ENCODE measurements at regions not wholly inside any gene's neighbourhood (a gene's known extent, or its start where the extent isn't known, plus 50 kb on each side); places are given as distances from the start of the nearest gene placed in this dataset.

DNA sequence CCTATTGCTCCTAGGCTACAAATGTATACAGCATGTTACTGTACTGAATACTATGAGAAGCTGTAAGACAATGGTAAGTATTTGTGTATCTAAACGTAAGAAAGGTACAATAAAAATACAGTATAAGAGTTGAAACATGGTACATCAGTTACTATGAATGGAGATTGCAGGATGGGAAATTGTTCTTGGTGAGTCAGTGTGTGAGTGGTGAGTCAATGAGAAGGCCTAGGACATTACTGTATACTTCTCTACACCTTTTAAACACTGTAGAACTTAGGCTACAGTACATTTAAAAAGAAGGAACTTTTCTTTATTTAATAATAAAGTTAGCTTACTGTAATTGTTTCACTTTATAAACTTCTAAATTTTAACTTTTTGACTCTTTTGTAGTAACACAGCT, 2603.2 kb downstream of the PCDH7 start:
- DNase-seq: no peak

DNA sequence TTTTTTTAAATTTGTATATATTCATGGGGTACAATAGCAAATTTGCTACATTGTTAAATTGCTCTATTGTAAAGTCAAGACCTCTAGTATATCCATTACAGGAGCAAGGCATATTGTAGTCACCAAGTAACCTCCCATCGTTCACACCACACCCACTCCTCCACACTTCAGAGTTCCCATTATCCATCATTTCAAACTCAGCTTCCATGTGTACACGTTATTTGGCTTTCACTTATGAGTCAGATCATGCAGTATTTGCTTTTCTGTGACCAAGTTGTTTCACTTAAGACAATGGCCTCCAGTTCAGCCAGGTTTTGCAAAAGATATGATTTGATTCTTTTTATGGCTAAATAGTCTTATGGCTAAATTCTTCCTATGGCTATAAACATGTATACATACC, 2614.2 kb downstream of the PCDH7 start:
- no peak for DNase-seq

DNA sequence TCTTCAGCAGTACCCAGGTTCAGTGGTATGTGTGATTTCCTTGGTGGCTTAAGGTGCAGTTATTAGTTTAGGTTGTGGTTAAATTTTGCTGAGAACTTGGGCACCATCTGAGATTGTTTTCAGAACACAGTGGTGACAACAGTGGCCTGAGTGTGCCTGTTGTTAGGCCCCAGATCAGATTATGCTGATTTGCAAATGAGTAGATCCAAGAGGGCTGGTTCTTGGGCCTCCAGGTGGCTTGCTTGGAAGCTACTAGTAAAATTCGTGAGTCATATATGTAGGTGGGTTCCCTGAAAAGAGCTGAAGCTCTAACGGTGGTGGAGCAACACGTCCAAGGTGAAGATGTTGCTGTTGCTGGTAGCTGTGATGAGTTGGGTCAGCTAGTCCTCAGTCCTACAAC, 2619.6 kb downstream of the PCDH7 start:
- DNase-seq: no peak

DNA sequence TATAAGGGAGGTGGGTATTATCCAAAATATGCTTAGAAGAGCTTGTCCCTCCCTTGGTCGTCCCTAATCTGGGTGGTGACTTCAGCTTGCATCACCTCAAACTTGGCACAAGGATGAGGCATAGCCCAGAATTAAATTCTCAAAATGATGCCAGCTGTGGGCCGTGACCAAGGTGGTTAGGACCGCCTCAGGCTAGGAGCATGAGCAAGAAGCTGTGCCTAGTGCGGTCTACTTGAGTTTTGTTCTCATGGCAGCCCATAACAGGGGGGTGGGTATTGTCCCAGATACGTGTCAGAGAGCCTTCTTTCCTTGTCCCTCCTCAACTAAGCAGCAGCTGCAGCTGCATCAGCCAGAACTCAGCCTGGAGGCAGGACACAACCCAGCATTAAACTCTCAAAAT, 2620.0 kb downstream of the PCDH7 start:
- no peak for DNase-seq

DNA sequence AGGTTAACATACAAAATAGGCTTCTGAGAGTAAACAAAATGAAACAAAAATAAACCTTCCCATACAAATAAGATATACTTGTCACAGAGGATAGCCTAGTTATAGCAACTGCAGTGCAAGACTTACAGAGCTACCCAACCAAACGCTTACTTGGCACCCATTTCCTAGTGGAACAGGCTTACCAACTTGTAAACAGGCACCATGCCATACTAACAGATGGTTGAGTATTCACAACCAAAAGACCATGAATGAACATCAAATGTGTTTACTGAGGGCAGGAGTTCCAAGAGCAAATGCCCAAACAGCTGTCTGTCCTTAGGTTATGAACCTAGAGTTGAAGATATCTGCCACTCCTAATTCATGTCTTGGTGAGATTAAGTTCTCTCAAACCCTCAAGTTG, 2629.2 kb downstream of the PCDH7 start:
- peak; percentile 20 for DNase-seq

DNA sequence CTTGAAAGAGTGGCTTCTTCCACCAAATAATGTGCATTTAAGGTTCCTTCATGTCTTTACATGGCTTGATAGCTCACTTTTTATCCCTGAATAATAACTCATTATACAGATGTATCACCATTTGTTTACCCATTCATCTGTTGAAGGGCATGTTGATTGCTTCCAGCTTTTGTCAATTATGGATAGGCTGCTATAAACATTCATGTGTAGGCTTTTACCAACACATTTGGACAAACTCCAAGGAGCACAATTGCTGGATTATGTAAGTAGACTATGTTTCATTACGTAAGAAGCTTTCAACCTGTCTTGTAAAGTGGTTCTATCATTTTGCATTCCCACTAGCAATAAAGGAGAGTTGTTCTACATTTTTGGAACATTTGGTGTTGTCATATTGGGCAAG, 2637.0 kb downstream of the PCDH7 start:
- DNase-seq: no peak

DNA sequence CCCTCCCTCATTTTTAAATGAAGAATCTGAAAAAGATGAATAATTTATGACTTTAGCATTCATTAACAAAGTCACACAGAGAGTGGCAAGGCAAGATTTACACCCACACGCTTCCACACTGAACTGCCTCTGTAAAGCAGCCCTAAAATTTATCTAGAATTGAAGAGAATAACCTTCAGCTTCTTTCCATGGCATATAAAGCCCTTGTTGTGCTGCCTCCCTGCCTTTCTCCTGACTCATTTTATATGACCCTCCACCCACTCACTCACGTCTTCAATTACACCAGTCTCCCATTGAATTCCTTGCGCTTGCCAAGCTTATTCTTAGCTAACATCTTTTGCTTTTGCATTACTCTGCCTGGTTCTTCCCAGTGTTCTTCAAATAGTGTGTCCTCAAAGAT, 2649.3 kb downstream of the PCDH7 start:
- DNase-seq: no peak

DNA sequence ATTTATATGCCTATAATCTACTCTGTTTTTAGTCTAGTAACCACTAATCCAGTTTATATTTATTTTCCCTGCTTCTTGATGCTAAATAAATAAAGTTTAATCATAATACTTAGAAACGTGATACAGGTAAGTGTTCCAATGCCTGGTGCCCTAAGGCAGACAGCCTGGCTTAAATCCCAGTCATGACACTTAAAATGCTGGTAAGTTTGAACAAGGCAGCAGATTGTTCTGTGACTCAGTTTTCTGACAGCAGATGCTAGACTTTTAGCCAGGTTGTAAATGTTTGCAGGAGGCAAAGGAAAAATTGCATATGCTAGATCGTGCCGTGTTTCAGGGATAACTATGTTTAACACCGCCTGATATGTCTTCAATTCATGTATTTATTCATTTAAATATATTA, 2661.6 kb downstream of the PCDH7 start:
- no peak for DNase-seq

DNA sequence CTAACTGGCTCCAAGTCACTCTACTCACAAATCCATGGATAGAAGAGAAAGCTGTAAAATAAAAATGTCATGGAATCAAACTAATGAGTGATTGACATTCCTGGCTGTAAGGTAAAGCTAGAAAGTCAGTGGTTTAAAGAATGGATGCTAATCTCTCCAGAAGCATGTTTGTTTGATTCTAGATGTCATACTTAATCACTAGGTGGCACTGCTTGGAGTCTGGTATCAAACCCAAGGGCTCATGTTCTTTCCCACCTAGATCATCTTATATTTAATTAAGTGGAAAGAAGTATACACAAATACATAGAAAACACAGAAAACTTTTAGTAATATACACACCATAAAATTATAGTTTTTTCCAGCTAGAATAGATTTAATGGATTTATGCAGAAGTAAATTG, 2666.6 kb downstream of the PCDH7 start:
- no peak for DNase-seq

DNA sequence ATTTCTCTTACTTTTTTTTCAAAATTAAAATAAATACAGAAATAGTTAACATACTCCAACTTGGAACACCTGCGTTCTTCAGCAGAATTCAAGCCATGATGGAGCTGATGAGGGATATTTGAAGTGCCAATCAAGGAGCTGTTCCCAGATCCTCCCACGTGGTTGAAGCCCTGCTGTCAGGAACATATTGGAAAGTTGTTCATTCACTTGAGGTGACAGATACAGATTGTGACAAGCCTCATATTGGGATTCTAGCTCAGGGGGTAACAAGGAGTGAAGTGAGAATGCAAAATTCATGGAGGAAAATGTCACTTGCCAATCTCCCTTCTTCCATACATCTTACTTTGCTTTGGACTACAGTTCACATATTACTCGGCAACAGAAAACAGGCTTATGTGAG, 2670.8 kb downstream of the PCDH7 start:
- no peak for DNase-seq

DNA sequence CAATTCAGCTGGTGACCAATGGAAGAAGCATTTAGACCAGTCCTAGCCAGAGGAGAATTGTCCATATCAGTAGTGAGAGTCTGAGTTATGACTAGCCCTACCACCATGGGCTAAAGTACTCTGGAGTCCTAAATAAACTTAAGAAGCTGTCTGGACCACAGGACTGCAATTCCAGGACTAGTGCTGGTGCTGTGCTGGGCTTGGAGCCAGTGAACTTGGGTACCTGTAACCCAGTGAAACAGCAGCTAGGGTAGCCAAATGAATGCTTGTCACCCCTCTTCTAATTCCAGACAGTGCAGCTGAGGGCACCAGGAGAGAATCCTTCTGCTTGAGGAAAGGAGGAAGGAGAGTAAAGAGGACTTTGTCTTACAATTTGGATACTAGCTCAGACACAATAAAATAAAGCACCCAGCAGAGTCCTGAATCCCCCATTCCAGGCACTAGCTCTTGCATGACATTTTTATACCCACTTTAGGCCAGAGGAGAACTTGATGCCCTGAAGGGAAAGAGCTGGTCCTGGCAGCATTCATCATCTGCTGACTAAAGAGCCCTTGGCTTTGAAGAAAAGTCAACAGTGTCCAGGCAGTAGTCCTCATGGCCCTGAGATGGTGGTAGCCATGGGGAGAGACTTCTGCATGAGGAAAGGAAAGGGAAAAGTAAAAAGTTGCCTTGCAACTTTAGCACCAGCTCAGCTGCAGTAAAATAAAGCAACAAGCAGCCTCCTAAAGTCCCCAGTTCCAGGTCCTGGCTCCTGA, 2675.7 kb downstream of the PCDH7 start:
- DNase-seq: no peak

DNA sequence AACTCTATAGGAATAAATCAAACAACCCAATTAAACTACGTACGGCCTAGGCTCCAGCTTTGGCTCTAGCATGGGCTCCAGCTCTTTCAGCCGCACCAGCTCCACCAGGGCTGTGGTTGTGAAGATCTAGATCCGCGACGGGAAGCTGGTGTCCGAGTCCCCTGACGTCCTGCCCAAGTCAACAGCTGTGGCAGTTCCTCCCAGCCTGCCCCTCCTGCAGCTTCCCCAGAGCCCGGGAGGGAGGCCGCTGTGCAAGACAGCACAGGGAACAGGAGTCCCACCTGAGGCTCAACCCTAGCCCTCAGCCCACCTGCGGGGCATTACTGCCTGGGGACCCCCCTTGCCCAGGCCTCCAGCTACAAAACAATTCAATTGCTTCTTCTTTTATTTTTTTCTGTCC, 2680.3 kb downstream of the PCDH7 start:
- no peak for DNase-seq

DNA sequence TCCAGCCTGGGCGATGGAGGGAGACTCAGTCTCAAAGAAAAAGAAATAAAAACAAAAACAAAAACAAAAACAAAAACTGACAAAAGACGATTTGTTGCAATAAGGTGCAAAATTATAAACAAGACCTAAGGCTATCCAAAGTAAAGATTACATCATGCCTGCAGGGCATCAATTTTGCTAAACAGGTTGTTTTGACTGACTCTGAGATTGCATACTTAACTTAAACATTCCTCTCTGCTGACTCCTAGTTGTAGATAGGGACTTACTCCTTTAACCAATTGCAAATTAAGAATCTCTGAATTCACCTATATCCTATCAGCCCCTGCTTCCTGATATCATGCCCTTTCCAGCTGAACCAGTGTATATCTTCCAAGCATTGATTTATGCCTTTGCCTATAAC, 2687.3 kb downstream of the PCDH7 start:
- DNase-seq: no peak

DNA sequence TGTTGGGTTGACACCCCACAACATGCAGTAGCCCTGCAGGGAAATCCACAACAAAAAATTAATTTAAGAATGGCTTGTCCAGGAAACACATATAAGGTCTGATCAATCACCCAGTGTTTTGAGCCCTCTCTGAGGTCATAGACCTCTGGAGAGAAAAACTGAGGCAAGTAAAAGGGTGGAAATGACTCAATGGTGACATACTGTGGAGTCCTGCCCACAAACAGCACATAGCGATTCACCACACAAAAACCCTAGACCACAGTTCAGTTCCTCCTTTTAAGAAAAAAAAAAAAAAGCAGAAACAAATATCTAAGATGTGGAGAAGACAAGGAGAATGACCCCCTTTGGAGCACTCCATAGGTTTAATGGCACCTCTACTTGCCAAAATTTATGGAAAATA, 2691.0 kb downstream of the PCDH7 start:
- DNase-seq: no peak

DNA sequence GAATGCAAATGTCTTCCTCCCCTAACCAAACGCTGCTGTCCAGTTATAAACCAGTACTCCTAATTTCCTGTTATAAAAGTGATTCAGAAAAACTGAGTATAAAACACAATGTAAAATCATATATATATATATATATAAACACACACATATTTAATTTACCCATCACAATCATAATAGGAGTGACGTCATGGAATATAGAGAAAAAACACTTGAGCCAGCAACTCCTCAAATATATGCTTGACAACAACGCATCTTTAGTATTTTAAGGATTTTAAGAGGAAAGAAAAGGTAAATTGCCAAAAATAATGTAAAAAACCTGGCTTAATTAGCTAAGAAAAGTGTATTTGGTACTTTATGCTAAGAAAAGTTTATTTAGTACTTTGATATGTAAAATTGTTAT, 2701.7 kb downstream of the PCDH7 start:
- DNase-seq: no peak

DNA sequence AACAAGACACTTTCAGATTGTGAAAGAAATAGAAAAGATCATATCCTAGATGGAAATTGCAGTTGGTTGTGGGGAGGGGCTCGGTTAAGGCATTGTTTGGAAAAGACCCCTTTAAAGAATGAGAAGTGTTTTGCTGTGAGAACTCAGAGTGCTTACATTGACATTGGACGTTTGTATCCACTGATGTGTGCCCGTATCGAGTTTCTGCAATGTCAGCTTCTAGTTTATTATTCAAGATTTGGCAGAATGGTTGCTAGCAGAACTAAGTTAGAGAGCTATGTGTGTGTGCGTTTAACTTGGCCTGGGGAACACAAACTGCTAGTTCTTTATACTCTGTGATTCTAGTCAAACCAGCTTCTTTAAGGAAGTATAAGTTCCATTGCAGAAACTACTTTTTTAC, 2702.5 kb downstream of the PCDH7 start:
- DNase-seq: no peak

DNA sequence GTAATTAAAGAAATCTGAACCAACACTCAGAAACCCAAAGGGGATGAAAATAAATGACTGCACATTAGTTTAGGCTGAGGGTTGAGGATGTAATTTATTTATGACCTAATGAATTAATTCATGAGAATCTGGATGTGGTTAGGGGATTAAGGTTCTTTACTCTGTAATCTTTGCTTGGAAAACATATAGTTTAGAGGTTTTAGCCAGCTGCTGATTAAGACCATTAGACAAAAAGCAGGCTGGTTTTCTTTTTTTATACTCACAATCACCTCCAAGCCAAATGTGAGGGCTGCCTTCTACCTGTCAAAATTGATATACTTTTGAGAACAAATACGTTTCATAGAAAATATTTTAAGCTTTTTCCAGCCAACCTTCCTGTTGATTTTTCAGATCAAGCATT, 2705.8 kb downstream of the PCDH7 start:
- no peak for DNase-seq

DNA sequence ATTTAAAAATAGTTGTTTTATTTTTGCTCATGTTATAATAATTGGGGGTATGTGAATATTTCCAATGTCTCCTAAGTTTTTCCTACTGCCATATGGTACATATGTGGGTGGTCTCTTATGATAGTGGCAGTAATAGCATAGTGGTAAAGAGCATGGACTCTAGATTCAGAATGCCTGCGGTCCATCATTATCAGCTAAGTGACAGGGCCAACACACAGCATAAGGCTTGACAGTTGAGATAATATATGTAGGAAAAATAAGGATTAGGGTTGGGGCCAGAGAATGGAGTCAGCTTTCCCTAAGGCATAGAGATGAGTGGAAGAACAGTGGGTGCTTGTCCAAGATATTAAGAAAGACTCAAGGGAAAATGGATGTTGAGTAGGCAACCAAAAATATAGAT, 2707.5 kb downstream of the PCDH7 start:
- no peak for DNase-seq

DNA sequence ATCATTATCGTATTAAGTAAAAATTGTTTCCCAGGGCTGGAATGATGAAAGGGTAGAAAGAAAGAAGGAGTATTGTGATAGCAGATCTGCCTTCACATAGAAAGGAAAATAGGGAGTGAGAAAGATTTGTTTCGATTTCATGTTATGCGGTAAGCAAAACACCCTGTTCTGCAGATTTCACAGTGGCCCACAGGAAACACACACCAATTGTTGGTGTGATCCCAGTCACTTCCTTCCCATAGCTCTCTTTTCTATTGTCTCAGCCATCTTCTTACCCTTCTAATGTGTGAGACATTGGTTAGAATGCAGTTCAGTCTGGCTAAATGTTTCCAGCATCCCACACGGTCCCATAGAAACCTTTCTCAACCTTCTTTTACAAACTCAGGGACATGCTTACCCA, 2709.8 kb downstream of the PCDH7 start:
- no peak for DNase-seq

DNA sequence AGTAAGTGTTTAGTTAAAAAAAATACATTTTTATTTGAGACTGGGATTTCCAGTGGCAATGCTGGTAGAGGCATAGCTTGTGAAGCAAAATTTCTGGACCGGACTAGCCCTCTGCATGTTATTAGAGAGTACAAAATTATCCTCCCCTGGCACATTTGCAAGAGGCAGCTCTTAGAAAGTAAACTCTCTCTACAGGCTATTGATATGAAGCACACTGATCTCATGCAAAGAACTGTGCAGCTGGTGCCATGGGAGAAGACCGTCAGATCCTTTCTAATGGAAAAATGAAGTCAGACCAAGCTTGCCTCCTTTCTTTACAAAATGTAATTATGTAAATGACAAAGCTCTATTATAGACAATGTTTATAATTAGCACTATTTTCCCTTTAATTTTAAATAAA, 2717.2 kb downstream of the PCDH7 start:
- DNase-seq: peak; percentile 5

DNA sequence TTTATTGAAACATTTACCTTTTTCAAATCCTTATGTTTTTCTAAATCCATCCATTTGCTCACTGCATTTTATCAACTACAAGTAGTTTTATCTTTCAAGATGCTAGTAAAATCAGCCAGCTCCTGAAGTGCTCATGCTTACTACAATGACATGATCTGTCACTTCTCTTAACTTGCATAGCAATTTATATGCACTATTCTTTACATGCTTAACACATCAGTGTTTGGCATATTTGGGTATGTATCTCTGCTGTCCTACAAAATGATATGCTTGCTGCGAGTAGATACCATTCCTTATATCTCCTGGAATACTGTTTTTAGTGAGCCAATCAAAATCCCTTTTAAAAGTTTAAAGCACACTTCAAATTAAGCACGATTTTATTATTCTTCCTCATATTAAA, 2726.8 kb downstream of the PCDH7 start:
- no peak for DNase-seq

DNA sequence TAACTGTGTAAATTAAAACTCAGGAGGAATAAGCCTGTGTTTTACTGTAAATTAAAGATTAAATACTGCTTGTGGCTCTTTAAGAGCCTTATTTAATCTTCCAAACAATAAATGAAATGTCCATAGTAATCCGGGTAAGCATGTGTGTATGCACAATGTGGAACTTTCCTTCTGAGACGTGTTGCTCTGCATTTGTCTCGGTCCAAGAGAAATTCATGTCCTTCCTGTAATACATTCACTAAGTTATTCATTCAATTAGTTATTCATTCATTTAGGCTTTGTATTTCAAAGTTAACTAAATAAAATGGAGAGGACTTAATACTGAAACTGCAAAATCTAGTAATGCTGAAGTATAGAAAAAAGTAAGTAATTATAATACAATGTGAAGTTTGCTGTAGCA, 2728.8 kb downstream of the PCDH7 start:
- no peak for DNase-seq

DNA sequence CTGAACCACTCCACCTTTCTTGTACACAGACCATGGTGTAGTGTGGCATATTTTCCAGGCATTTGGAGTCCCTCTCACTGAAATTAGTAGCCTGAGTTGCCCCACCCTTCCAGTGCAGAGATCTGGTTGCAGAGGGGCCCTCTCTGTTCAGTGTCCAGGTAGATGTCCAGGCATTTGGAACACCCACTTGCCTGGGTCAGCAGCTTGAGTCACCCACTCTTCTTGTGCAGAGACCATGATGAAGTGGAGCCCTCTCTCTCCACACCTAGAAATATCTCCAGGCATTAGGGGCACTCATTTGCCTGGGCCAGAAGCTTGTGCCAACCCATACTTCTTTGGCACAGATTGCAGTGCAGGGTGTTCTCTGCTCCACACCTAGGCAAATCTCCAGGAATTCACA, 2733.3 kb downstream of the PCDH7 start:
- DNase-seq: no peak

DNA sequence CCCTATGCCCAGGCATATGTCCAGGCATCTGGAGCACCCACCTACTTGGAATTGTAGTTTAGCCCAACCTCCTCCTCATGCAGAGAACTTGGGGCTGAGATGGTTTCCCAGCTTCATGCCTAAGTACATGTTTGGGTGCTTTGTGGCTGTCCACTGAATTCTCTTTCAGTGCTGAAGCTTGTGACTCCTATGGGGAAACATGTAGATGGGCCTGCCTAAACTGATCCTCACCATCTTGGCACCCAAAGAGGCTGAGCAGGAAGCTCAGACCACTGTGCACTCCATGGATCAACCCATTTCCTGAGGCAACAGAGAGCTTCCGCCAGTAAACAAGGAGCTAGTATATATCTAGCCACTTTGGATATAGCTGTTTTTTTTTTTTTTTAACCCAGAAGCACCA, 2733.7 kb downstream of the PCDH7 start:
- no peak for DNase-seq

DNA sequence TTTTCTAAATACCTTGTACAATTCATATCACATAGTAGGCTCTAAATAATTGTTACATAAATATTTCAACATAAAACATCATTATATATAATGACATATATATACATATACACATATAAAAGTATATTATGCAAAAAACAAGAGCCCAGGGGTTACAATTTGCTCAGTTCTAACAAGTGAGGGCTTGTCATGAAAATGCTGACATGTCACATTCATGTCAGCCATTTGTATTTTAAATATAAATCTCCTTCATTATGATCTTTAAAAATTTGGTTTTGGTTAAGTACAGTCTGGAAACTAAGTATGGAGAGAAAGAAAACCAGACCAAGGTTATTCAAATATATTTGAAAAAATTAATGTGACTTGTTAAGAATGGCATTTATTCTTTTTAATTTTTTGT, 2745.4 kb downstream of the PCDH7 start:
- no peak for DNase-seq

All from muscle of arm (tissue), 1 donor.